ENCODE measurements at regions not wholly inside any gene's neighbourhood (a gene's known extent, or its start where the extent isn't known, plus 50 kb on each side); places are given as distances from the start of the nearest gene placed in this dataset.

GRCh38 chr3:55203546-55203945 is 275.7 kb upstream of the LRTM1 start:
- no peak overlapping the region for H3K4me3 ChIP-seq
- ChIA-PET POLR2A (no interaction called here), CTCF (no interaction called here)
- DNase-seq (ENCODE audit: low read depth in 1 of 2, low spot score in 1 of 2), result no peak
- FAIRE-seq, result no peak
- H3K27ac ChIP-seq, result no peak overlapping the region
- H3K9me3 ChIP-seq, result no peaks in the 10 kb centered on the region
- no peak for TF ChIP-seq EHF (CRISPR knock-in tag; IDR thresholded peaks at IDR 0.05)
- no peak for TF ChIP-seq GATA3 (IDR thresholded peaks at IDR 0.05; ENCODE audit: borderline replicate concordance)
- no peak for TF ChIP-seq FOSB (CRISPR knock-in tag; IDR thresholded peaks at IDR 0.05)
- no peak for TF ChIP-seq CHD4 (IDR thresholded peaks at IDR 0.05; ENCODE audit: borderline replicate concordance)
- TF ChIP-seq MAZ (IDR thresholded peaks at IDR 0.05; ENCODE audit: borderline replicate concordance, low read depth, low read length), result no peak
- no peak for TF ChIP-seq ZSCAN20 (CRISPR knock-in tag; IDR thresholded peaks at IDR 0.05)
- TF ChIP-seq RAD21 (conservative IDR thresholded peaks at IDR 0.05 in 1 of 2, IDR thresholded peaks at IDR 0.05 in 1 of 2), result no peak
- no peak for TF ChIP-seq MYC (IDR thresholded peaks at IDR 0.05; ENCODE audit: borderline replicate concordance, low read length)
- no peak for TF ChIP-seq REST (IDR thresholded peaks at IDR 0.05)
- TF ChIP-seq RARB (CRISPR knock-in tag; IDR thresholded peaks at IDR 0.05), result no peak
- no peak for TF ChIP-seq ELK1 (IDR thresholded peaks at IDR 0.05; ENCODE audit: low read depth, low read length)
- TF ChIP-seq TP53 (CRISPR knock-in tag; IDR thresholded peaks at IDR 0.05), result no peak
- TF ChIP-seq EP300 (IDR thresholded peaks at IDR 0.05), result no peak
- TF ChIP-seq E2F6 (IDR thresholded peaks at IDR 0.05; ENCODE audit: borderline replicate concordance, low read depth), result no peak
- TF ChIP-seq HDAC2 (IDR thresholded peaks at IDR 0.05), result no peak
- no peak for TF ChIP-seq NR3C1 (IDR thresholded peaks at IDR 0.05)
- no peak for TF ChIP-seq JUNB (IDR thresholded peaks at IDR 0.05)
- no peak for TF ChIP-seq ZC3H11A (IDR thresholded peaks at IDR 0.05)
- WGBS (ENCODE audit: missing lambda C conversion rate), result 6% methylated on average over 4 of the region's 4 CpGs
- ATAC-seq, result no peak
- H3K4me1 ChIP-seq, result no peaks in the 10 kb centered on the region
- H3K4me2 ChIP-seq, result no peak overlapping the region

DNA sequence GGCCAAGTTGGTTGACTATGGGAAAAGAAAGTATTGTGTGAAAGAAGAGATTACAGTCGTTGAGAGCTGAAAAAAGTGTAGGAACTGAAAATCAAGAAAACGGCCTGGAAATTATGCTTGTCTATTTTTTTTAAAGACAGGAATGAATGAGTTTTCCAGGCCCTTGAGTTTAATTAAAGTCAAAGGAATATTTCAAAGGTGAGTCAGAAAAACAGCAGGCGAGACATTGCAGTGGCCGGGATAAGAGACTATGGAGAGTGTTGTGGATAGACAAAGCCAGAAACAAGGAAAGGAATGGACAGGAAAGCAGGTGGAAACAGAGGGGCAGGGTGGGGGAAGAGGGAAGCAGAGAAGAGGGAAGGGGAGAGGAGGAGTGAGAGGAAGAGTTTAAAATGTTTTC is 275.1 kb upstream of the LRTM1 start:
- Histone ChIP-seq H3K4me3 (no peak overlapping the region), H3K4me2 (no peak overlapping the region), H3K27ac (no peak overlapping the region), H3K9me3 (no peaks in the 10 kb centered on the region), H3K4me1 (no peaks in the 10 kb centered on the region)
- FAIRE-seq (no peak), DNase-seq (ENCODE audit: low read depth in 1 of 2, low spot score in 1 of 2) (no peak), ATAC-seq (no peak)
- TF ChIP-seq ELK1 (IDR thresholded peaks at IDR 0.05; ENCODE audit: low read depth, low read length) (no peak), FOSL2 (IDR thresholded peaks at IDR 0.05) (no peak), FOSL2 (CRISPR knock-in tag; IDR thresholded peaks at IDR 0.05) (no peak), RNF2 (IDR thresholded peaks at IDR 0.05; ENCODE audit: borderline replicate concordance, low read depth) (no peak), HDAC2 (IDR thresholded peaks at IDR 0.05) (no peak), FOSB (CRISPR knock-in tag; IDR thresholded peaks at IDR 0.05) (no peak), KDM1A (IDR thresholded peaks at IDR 0.05; ENCODE audit: low read depth) (no peak), RARB (CRISPR knock-in tag; IDR thresholded peaks at IDR 0.05) (no peak), RCOR1 (IDR thresholded peaks at IDR 0.05; ENCODE audit: low read depth, low read length) (no peak), SMC3 (IDR thresholded peaks at IDR 0.05) (no peak), RAD21 (conservative IDR thresholded peaks at IDR 0.05 in 1 of 2, IDR thresholded peaks at IDR 0.05 in 1 of 2) (no peak), EP300 (IDR thresholded peaks at IDR 0.05) (no peak), CEBPB (IDR thresholded peaks at IDR 0.05) (no peak), NFE2L2 (conservative IDR thresholded peaks at IDR 0.05; ENCODE audit: low read length) (no peak), ZFP36 (IDR thresholded peaks at IDR 0.05; ENCODE audit: borderline replicate concordance, partially characterized antibody) (no peak), EHF (CRISPR knock-in tag; IDR thresholded peaks at IDR 0.05) (no peak)
- ChIA-PET POLR2A (no interaction called here), CTCF (no interaction called here)
- 9% methylated on average over 4 of the region's 4 CpGs for WGBS (ENCODE audit: missing lambda C conversion rate)
